GM23338 (cell line): ENCODE measurements at regions not wholly inside any gene's neighbourhood (a gene's known extent, or its start where the extent isn't known, plus 50 kb on each side); places are given as distances from the start of the nearest gene placed in this dataset.

Experiments used
- ATAC-seq: fragments of 200-7000 bp; cut with Tn5 transposase; 3 replicates; pipeline ENCODE4 v1.9.1; 2020
- DNase-seq: peaks from one replicate; pipeline ENCODE4 v3.0.0-alpha.2; 2015; ENCODE audit warnings: low spot score
- H2AFZ ChIP-seq: fragments of 200-600 bp; sonication (generic); 2 replicates; pipeline ENCODE4 v1.8.0; 2016; ENCODE audit warnings: antibody characterized with exemption, mild to moderate bottlenecking, moderate library complexity
- H3F3A ChIP-seq: fragments of 200-600 bp; sonication (generic); replicated peaks from 2 replicates; pipeline ENCODE4 v1.8.0; 2017; ENCODE audit warnings: antibody characterized with exemption, mixed run types, low read depth
- H3K27ac ChIP-seq: fragments of 200-600 bp; sonication (generic); 2 replicates; pipeline ENCODE4 v1.6.1; 2016; ENCODE audit warnings: low read depth
- H3K27me3 ChIP-seq: fragments of 200-600 bp; sonication (generic); 2 replicates; pipeline ENCODE4 v1.8.0; 2016; ENCODE audit warnings: mild to moderate bottlenecking, mixed run types, moderate library complexity; ENCODE audit not compliant: insufficient read depth
- H3K36me3 ChIP-seq: fragments of 200-600 bp; sonication (generic); 2 replicates; pipeline ENCODE4 v1.8.0; 2016; ENCODE audit warnings: mild to moderate bottlenecking; ENCODE audit not compliant: insufficient read depth
- H3K4me1 ChIP-seq: fragments of 200-600 bp; sonication (generic); 2 replicates; pipeline ENCODE4 v1.8.0; 2016; ENCODE audit warnings: mild to moderate bottlenecking, moderate library complexity; ENCODE audit not compliant: insufficient read depth
- H3K4me2 ChIP-seq: fragments of 200-600 bp; sonication (generic); 2 replicates; pipeline ENCODE4 v1.7.1; 2017; ENCODE audit warnings: mixed run types
- H3K4me3 ChIP-seq: fragments of 200-600 bp; sonication (generic); 2 replicates; pipeline ENCODE4 v1.6.1; 2016; ENCODE audit warnings: mixed run types
- H3K79me2 ChIP-seq: fragments of 200-600 bp; sonication (generic); replicated peaks from 2 replicates; pipeline ENCODE4 v1.8.0; 2017; ENCODE audit warnings: mild to moderate bottlenecking; ENCODE audit not compliant: insufficient read depth
- H3K9me2 ChIP-seq: fragments of 200-600 bp; sonication (generic); 2 replicates; pipeline ENCODE4 v1.8.0; 2017; ENCODE audit not compliant: insufficient read depth
- H4K20me1 ChIP-seq: fragments of 200-600 bp; sonication (generic); replicated peaks from 2 replicates; pipeline ENCODE4 v1.8.0; 2017; ENCODE audit warnings: mild to moderate bottlenecking; ENCODE audit not compliant: insufficient read depth
- H3K27ac Mint-ChIP-seq: 2 replicates; pipeline ENCODE4 v1.8.0; 2020; ENCODE audit warnings: inconsistent platforms, mild to moderate bottlenecking, moderate library complexity, mixed read lengths
- H3K27me3 Mint-ChIP-seq: 3 replicates; pipeline ENCODE4 v1.8.0; 2022; ENCODE audit warnings: low read depth, mild to moderate bottlenecking, moderate library complexity, mixed read lengths, inconsistent platforms; ENCODE audit not compliant: insufficient read depth, poor library complexity
- H3K36me3 Mint-ChIP-seq: 3 replicates; pipeline ENCODE4 v1.8.0; 2021; ENCODE audit warnings: low read depth, mild to moderate bottlenecking, inconsistent platforms, moderate library complexity, mixed read lengths
- H3K4me1 Mint-ChIP-seq: 3 replicates; pipeline ENCODE4 v1.8.0; 2020; ENCODE audit warnings: mild to moderate bottlenecking, inconsistent platforms, mixed read lengths
- H3K4me3 Mint-ChIP-seq: 3 replicates; pipeline ENCODE4 v1.8.0; 2021; ENCODE audit warnings: moderate library complexity, mild to moderate bottlenecking, inconsistent platforms, mixed read lengths
- H3K9me3 Mint-ChIP-seq: 3 replicates; pipeline ENCODE4 v1.8.0; 2020; ENCODE audit warnings: moderate library complexity, mild to moderate bottlenecking, inconsistent platforms, mixed read lengths
- CREB1 ChIP-seq: fragments of 250-450 bp; sonication (Bioruptor Pico); IDR thresholded peaks from 2 replicates; pipeline ENCODE4 v1.5.0; 2020; ENCODE audit warnings: low read depth, mild to moderate bottlenecking, moderate library complexity
- EZH2phosphoT487 ChIP-seq: fragments of 200-600 bp; sonication (generic); IDR thresholded peaks from one replicate; pipeline ENCODE4 v1.8.1; 2018; ENCODE audit warnings: antibody characterized with exemption; ENCODE audit not compliant: unreplicated experiment
- NANOG ChIP-seq: IDR thresholded peaks from 2 replicates; pipeline ENCODE4 v1.6.1; 2016; ENCODE audit warnings: antibody characterized with exemption, borderline replicate concordance
- POLR2AphosphoS5 ChIP-seq: IDR thresholded peaks from 2 replicates; pipeline ENCODE4 v1.6.1; 2016; ENCODE audit warnings: antibody characterized with exemption, low read depth
- ZNF462 ChIP-seq: fragments of 250-450 bp; sonication (Bioruptor Pico); IDR thresholded peaks from 2 replicates; pipeline ENCODE4 v1.5.0; 2020; ENCODE audit warnings: mild to moderate bottlenecking, moderate library complexity
- TF ChIP-seq, protein P1 (sequence below): IDR thresholded peaks from one replicate; pipeline ENCODE4 v1.6.1; 2018; ENCODE audit warnings: antibody characterized with exemption; ENCODE audit not compliant: unreplicated experiment
- TF ChIP-seq, protein P2 (sequence below), 2 experiments: fragments of 200-600 bp in 1 of 2; sonication (generic) in 1 of 2; conservative IDR thresholded peaks; 2 replicates each; pipeline versions ENCODE4 v1.5.1 to v1.6.1; 2016 to 2017; ENCODE audit warnings: antibody characterized with exemption in 2 of 2, low read depth in 2 of 2, mild to moderate bottlenecking in 2 of 2, moderate library complexity in 1 of 2

DNA sequence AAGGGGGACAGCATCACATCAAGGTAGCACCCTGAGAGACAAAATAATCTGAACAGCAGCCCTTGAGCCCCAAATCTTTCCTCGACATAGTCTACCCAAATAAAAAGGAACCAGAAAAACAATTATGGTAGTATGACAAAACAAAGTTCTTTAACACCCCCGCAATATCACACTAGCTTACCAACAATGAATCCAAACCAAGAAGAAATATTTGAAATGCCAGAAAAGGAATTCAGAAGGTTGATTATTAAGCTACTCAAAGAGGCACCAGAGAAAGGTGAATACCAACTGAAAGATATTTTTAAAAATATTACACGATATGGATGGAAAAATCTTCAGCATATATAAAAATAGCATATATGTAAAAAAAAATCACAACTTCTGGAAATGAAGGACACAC is 252.9 kb upstream of the SLITRK6 start:
- H3K27ac Mint-ChIP-seq, result no peak overlapping the region
- H3K4me3 ChIP-seq, result no peak overlapping the region
- H3K4me2 ChIP-seq, result no peak overlapping the region
- no peaks in the 10 kb centered on the region for H3F3A ChIP-seq
- H3K27me3 ChIP-seq, result no peaks in the 10 kb centered on the region
- H2AFZ ChIP-seq, result no peak overlapping the region
- DNase-seq (no peak), ATAC-seq (no peak)
- peaks cover 3% of the 10 kb centered on the region; the same call in 1 of the 3 replicates for H3K36me3 Mint-ChIP-seq
- H3K27ac ChIP-seq, result no peak overlapping the region
- peaks cover 5% of the 10 kb centered on the region; the same call in 2 of the 3 replicates for H3K9me3 Mint-ChIP-seq
- no peaks in the 10 kb centered on the region for H4K20me1 ChIP-seq
- no peaks in the 10 kb centered on the region for H3K27me3 Mint-ChIP-seq
- H3K79me2 ChIP-seq, result no peaks in the 10 kb centered on the region
- H3K9me2 ChIP-seq, result no peaks in the 10 kb centered on the region
- peaks cover 8% of the 10 kb centered on the region; the same call in 2 of the 3 replicates for H3K4me1 Mint-ChIP-seq
- no peak overlapping the region for H3K4me3 Mint-ChIP-seq
- TF ChIP-seq, protein P1, sequence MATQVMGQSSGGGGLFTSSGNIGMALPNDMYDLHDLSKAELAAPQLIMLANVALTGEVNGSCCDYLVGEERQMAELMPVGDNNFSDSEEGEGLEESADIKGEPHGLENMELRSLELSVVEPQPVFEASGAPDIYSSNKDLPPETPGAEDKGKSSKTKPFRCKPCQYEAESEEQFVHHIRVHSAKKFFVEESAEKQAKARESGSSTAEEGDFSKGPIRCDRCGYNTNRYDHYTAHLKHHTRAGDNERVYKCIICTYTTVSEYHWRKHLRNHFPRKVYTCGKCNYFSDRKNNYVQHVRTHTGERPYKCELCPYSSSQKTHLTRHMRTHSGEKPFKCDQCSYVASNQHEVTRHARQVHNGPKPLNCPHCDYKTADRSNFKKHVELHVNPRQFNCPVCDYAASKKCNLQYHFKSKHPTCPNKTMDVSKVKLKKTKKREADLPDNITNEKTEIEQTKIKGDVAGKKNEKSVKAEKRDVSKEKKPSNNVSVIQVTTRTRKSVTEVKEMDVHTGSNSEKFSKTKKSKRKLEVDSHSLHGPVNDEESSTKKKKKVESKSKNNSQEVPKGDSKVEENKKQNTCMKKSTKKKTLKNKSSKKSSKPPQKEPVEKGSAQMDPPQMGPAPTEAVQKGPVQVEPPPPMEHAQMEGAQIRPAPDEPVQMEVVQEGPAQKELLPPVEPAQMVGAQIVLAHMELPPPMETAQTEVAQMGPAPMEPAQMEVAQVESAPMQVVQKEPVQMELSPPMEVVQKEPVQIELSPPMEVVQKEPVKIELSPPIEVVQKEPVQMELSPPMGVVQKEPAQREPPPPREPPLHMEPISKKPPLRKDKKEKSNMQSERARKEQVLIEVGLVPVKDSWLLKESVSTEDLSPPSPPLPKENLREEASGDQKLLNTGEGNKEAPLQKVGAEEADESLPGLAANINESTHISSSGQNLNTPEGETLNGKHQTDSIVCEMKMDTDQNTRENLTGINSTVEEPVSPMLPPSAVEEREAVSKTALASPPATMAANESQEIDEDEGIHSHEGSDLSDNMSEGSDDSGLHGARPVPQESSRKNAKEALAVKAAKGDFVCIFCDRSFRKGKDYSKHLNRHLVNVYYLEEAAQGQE, result no peak
- no peak for TF ChIP-seq EZH2phosphoT487
- H3K36me3 ChIP-seq, result no peaks in the 10 kb centered on the region
- no peaks in the 10 kb centered on the region for H3K4me1 ChIP-seq

DNA sequence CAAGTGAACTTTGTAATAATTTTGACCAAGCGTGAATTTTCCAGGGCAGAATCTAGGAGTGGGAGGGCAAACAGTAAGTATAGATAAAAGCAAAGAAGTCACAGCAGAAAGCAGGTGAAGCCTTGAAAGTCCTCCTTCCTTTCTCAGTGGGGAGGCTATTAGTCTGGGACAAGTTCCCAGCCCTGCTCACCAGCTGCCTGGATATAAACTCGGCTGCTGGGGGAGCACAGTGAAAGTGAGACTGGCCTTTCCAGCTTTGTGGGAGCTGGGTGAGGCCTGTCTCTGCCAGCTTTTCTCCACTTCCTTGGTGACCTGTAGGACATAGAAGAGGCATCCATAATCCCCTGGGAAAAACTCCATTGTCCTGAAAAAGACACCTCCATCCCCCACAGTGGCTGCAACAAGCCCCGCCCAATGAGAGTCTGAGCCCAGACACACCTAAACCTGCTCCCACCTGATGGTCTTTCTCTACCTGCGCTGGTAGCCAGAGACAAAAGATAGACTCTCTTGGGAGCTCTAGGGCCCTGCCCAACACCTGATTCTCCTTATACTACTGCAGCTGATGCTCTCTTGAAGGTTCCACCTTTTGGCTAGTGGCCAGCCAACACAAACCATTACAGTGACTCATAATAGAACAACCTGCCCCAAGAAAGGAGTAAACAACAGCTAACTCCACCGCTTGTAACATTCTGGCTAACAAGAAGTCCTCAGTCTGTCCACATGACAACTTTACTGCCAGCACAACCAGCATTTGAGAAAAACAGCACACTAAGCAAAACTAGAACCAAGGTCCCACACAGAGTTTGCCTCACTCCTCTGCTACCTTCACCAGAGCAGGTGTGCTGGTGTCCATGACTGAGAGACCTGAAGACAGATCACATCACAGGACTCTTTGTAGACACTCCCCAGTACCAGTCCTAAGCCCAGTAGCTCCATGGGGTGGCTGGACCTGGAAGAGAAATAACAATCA is 252.2 kb upstream of the SLITRK6 start:
- peak overlapping the region; percentile 19; the same call in 1 of the 2 replicates for H3K27ac Mint-ChIP-seq
- TF ChIP-seq POLR2AphosphoS5 (no peak), NANOG (no peak), ZNF462 (CRISPR knock-in tag) (no peak), CREB1 (no peak)
- TF ChIP-seq, protein P2, sequence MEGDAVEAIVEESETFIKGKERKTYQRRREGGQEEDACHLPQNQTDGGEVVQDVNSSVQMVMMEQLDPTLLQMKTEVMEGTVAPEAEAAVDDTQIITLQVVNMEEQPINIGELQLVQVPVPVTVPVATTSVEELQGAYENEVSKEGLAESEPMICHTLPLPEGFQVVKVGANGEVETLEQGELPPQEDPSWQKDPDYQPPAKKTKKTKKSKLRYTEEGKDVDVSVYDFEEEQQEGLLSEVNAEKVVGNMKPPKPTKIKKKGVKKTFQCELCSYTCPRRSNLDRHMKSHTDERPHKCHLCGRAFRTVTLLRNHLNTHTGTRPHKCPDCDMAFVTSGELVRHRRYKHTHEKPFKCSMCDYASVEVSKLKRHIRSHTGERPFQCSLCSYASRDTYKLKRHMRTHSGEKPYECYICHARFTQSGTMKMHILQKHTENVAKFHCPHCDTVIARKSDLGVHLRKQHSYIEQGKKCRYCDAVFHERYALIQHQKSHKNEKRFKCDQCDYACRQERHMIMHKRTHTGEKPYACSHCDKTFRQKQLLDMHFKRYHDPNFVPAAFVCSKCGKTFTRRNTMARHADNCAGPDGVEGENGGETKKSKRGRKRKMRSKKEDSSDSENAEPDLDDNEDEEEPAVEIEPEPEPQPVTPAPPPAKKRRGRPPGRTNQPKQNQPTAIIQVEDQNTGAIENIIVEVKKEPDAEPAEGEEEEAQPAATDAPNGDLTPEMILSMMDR (conservative IDR thresholded peaks at IDR 0.05; ENCODE audit: low read depth in 2 of 2), result no peak

More for the DNA sequence above, 252.2 kb upstream of the SLITRK6 start:
- Histone ChIP-seq H3K9me2 (no peaks in the 10 kb centered on the region), H3K36me3 (no peaks in the 10 kb centered on the region), H3F3A (no peaks in the 10 kb centered on the region), H3K27me3 (no peaks in the 10 kb centered on the region), H2AFZ (no peak overlapping the region), H3K4me1 (no peaks in the 10 kb centered on the region), H3K4me3 (no peak overlapping the region), H4K20me1 (no peaks in the 10 kb centered on the region), H3K27ac (no peak overlapping the region), H3K4me2 (no peak overlapping the region), H3K79me2 (no peaks in the 10 kb centered on the region)
- peak; percentile 4 for DNase-seq
- H3K4me1 Mint-ChIP-seq, result peaks cover 8% of the 10 kb centered on the region; the same call in 2 of the 3 replicates
- no peaks in the 10 kb centered on the region for H3K27me3 Mint-ChIP-seq
- no peak for ATAC-seq
- H3K4me3 Mint-ChIP-seq, result no peak overlapping the region
- peaks cover 5% of the 10 kb centered on the region; the same call in 2 of the 3 replicates for H3K9me3 Mint-ChIP-seq
- H3K36me3 Mint-ChIP-seq, result peaks cover 3% of the 10 kb centered on the region; the same call in 1 of the 3 replicates
